GM12864 (cell line): ENCODE measurements at regions not wholly inside any gene's neighbourhood (a gene's known extent, or its start where the extent isn't known, plus 50 kb on each side); places are given as distances from the start of the nearest gene placed in this dataset.

Experiments used
- DNase-seq: peaks from one replicate; pipeline ENCODE4 v3.0.0-alpha.2; 2011; ENCODE audit warnings: low read depth
- H3K4me3 ChIP-seq: 2 replicates; pipeline ENCODE4 v1.5.1; 2011; ENCODE audit warnings: mild to moderate bottlenecking, low read depth, low read length, control low read depth
- CTCF ChIP-seq: IDR thresholded peaks from 2 replicates; pipeline ENCODE4 v1.5.1; 2011; ENCODE audit warnings: low read depth, mild to moderate bottlenecking, moderate library complexity, low read length, control low read depth, inconsistent platforms; ENCODE audit errors: missing control alignments

- no peak for TF ChIP-seq CTCF
- no peak overlapping the region for H3K4me3 ChIP-seq
- no peak for DNase-seq
Observed at GRCh38 chr2:8219096-8219495, 462.8 kb upstream of the ID2 start.

- H3K4me3 ChIP-seq, result no peak overlapping the region
- no peak for TF ChIP-seq CTCF
- no peak for DNase-seq
Observed at GRCh38 chr2:8219631-8220355, 462.1 kb upstream of the ID2 start.

GRCh38 chr2:8222979-8223694 is 458.7 kb upstream of the ID2 start:
- no peak for TF ChIP-seq CTCF
- H3K4me3 ChIP-seq, result no peak overlapping the region
- no peak for DNase-seq

GRCh38 chr2:8223695-8224346 is 458.0 kb upstream of the ID2 start:
- no peak for TF ChIP-seq CTCF
- no peak for DNase-seq
- H3K4me3 ChIP-seq, result no peak overlapping the region

- DNase-seq, result no peak
- H3K4me3 ChIP-seq, result no peak overlapping the region
- no peak for TF ChIP-seq CTCF
Observed at GRCh38 chr2:8224347-8225190, 457.3 kb upstream of the ID2 start.

GRCh38 chr2:8225266-8225665 is 456.6 kb upstream of the ID2 start:
- TF ChIP-seq CTCF, result no peak

More at GRCh38 chr2:8225266-8225665, 456.6 kb upstream of the ID2 start:
- no peak overlapping the region for H3K4me3 ChIP-seq
- DNase-seq, result no peak
